ENCODE measurements at regions not wholly inside any gene's neighbourhood (a gene's known extent, or its start where the extent isn't known, plus 50 kb on each side); places are given as distances from the start of the nearest gene placed in this dataset.
"Not testable (repeated sequence)": the region's sequence is repeated elsewhere in the genome, so short reads cannot be mapped to it uniquely, and the experiment has no call there.

DNA sequence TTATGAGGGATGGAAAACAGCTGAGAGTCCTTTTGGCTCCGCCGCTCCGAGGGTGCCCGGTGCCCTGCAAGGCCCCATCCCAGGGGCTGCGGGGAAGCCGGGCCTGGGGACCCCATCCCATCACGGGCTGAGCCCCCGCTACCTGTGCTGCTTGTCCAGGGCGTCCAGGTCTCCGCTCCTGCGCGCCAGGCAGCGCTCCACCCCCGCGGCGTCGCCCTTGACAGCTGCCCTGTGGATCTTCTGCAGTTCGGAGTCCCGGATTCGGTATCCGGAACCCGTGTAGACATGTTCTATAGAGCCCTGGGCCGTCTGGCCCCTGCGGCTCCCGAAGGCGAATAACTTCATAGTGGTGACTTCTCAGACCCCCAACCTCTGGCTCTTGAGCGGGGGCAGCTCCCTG lies 534.0 kb upstream of the DEFB115 start:
- TF ChIP-seq, protein P1, sequence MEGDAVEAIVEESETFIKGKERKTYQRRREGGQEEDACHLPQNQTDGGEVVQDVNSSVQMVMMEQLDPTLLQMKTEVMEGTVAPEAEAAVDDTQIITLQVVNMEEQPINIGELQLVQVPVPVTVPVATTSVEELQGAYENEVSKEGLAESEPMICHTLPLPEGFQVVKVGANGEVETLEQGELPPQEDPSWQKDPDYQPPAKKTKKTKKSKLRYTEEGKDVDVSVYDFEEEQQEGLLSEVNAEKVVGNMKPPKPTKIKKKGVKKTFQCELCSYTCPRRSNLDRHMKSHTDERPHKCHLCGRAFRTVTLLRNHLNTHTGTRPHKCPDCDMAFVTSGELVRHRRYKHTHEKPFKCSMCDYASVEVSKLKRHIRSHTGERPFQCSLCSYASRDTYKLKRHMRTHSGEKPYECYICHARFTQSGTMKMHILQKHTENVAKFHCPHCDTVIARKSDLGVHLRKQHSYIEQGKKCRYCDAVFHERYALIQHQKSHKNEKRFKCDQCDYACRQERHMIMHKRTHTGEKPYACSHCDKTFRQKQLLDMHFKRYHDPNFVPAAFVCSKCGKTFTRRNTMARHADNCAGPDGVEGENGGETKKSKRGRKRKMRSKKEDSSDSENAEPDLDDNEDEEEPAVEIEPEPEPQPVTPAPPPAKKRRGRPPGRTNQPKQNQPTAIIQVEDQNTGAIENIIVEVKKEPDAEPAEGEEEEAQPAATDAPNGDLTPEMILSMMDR (IDR thresholded peaks at IDR 0.05; ENCODE audit: insufficient read depth, low read depth, low read length), result not testable (repeated sequence)
- TF ChIP-seq EZH2 (IDR thresholded peaks at IDR 0.05; ENCODE audit: insufficient read depth, low read length), result not testable (repeated sequence)

Data from astrocyte (in vitro differentiated cells and primary cell).